Parathyroid adenoma (tissue), 2 donors: ENCODE measurements at regions not wholly inside any gene's neighbourhood (a gene's known extent, or its start where the extent isn't known, plus 50 kb on each side); places are given as distances from the start of the nearest gene placed in this dataset.

Experiments used
- H2AFZ ChIP-seq: fragments of 300-600 bp; sonication (generic); one replicate; pipeline ENCODE4 v1.7.0; 2017; ENCODE audit warnings: antibody characterized with exemption, mild to moderate bottlenecking
- H3K27ac ChIP-seq: fragments of 300-600 bp; sonication (generic); one replicate; pipeline ENCODE4 v1.7.0; 2017
- H3K27me3 ChIP-seq: fragments of 300-600 bp; sonication (generic); one replicate; pipeline ENCODE4 v1.7.0; 2017; ENCODE audit warnings: low read length; ENCODE audit not compliant: control insufficient read depth, insufficient read depth
- H3K36me3 ChIP-seq: fragments of 300-600 bp; sonication (generic); one replicate; pipeline ENCODE4 v1.7.0; 2017; ENCODE audit warnings: low read length; ENCODE audit not compliant: control insufficient read depth, insufficient read depth
- H3K4me1 ChIP-seq: fragments of 300-600 bp; sonication (generic); one replicate; pipeline ENCODE4 v1.7.0; 2017; ENCODE audit warnings: control low read depth
- H3K4me2 ChIP-seq: fragments of 300-600 bp; sonication (generic); one replicate; pipeline ENCODE4 v1.7.0; 2017; ENCODE audit warnings: low read length
- H3K4me3 ChIP-seq: fragments of 300-600 bp; sonication (generic); one replicate; pipeline ENCODE4 v1.7.0; 2017; ENCODE audit warnings: low read depth, low read length
- H3K79me2 ChIP-seq: fragments of 300-600 bp; sonication (generic); one replicate; pipeline ENCODE4 v1.7.0; 2017; ENCODE audit warnings: control low read depth
- H3K9ac ChIP-seq: fragments of 300-600 bp; sonication (generic); one replicate; pipeline ENCODE4 v1.7.0; 2017; ENCODE audit warnings: mild to moderate bottlenecking
- H3K9me3 ChIP-seq: fragments of 300-600 bp; sonication (generic); one replicate; pipeline ENCODE4 v1.7.0; 2017; ENCODE audit warnings: low read length; ENCODE audit not compliant: control insufficient read depth
- CTCF ChIP-seq: fragments of 300-600 bp; sonication (generic); IDR thresholded peaks from one replicate; pipeline ENCODE4 v1.7.0; 2017; ENCODE audit warnings: antibody characterized with exemption, mild to moderate bottlenecking
- donor health status: primary hyperparathyroidism.

GRCh38 chr5:57611177-57611576 is 128.6 kb upstream of the ACTBL2 start:
- Histone ChIP-seq H3K9ac (no peak overlapping the region), H3K4me3 (no peak overlapping the region), H3K4me1 (no peaks in the 10 kb centered on the region), H3K4me2 (no peak overlapping the region), H3K79me2 (no peaks in the 10 kb centered on the region), H3K36me3 (no peaks in the 10 kb centered on the region), H3K27me3 (no peaks in the 10 kb centered on the region), H2AFZ (no peak overlapping the region), H3K27ac (no peak overlapping the region), H3K9me3 (no peaks in the 10 kb centered on the region)
- TF ChIP-seq CTCF = no peak

GRCh38 chr5:57608542-57608941 is 125.9 kb upstream of the ACTBL2 start:
- no peak for TF ChIP-seq CTCF
- H3K4me2 ChIP-seq = no peak overlapping the region
- H3K79me2 ChIP-seq = no peaks in the 10 kb centered on the region
- H3K27ac ChIP-seq = no peak overlapping the region
- H3K36me3 ChIP-seq = no peaks in the 10 kb centered on the region
- no peak overlapping the region for H3K9ac ChIP-seq
- no peak overlapping the region for H3K4me3 ChIP-seq
- no peaks in the 10 kb centered on the region for H3K9me3 ChIP-seq
- H3K27me3 ChIP-seq = no peaks in the 10 kb centered on the region
- no peaks in the 10 kb centered on the region for H3K4me1 ChIP-seq
- H2AFZ ChIP-seq = no peak overlapping the region

- no peak overlapping the region for H2AFZ ChIP-seq
- no peak overlapping the region for H3K27ac ChIP-seq
- H3K79me2 ChIP-seq = no peaks in the 10 kb centered on the region
- H3K9me3 ChIP-seq = no peaks in the 10 kb centered on the region
- H3K4me3 ChIP-seq = no peak overlapping the region
- no peak for TF ChIP-seq CTCF
- H3K9ac ChIP-seq = no peak overlapping the region
- H3K4me2 ChIP-seq = no peak overlapping the region
- H3K4me1 ChIP-seq = no peaks in the 10 kb centered on the region
- no peaks in the 10 kb centered on the region for H3K27me3 ChIP-seq
- no peaks in the 10 kb centered on the region for H3K36me3 ChIP-seq
These were observed 119.4 kb upstream of the ACTBL2 start for GRCh38 chr5:57601996-57602395.

GRCh38 chr5:57600321-57600720 is 117.7 kb upstream of the ACTBL2 start:
- Histone ChIP-seq H3K9ac (no peak overlapping the region), H3K27me3 (no peaks in the 10 kb centered on the region), H3K27ac (no peak overlapping the region), H3K9me3 (no peaks in the 10 kb centered on the region), H3K36me3 (no peaks in the 10 kb centered on the region), H2AFZ (no peak overlapping the region), H3K4me1 (no peaks in the 10 kb centered on the region), H3K4me3 (no peak overlapping the region), H3K79me2 (no peaks in the 10 kb centered on the region), H3K4me2 (no peak overlapping the region)
- no peak for TF ChIP-seq CTCF

- no peaks in the 10 kb centered on the region for H3K27me3 ChIP-seq
- no peak for TF ChIP-seq CTCF
- no peak overlapping the region for H3K4me2 ChIP-seq
- H3K4me3 ChIP-seq = no peak overlapping the region
- no peak overlapping the region for H3K9ac ChIP-seq
- H3K36me3 ChIP-seq = no peaks in the 10 kb centered on the region
- H3K27ac ChIP-seq = no peak overlapping the region
- H2AFZ ChIP-seq = no peak overlapping the region
- no peaks in the 10 kb centered on the region for H3K79me2 ChIP-seq
- H3K4me1 ChIP-seq = no peaks in the 10 kb centered on the region
- H3K9me3 ChIP-seq = no peaks in the 10 kb centered on the region
These were observed 116.1 kb upstream of the ACTBL2 start for GRCh38 chr5:57598756-57599155.
